GM20000 (cell line): ENCODE measurements at regions not wholly inside any gene's neighbourhood (a gene's known extent, or its start where the extent isn't known, plus 50 kb on each side); places are given as distances from the start of the nearest gene placed in this dataset.

ENCODE experiments used
- DNase-seq: peaks from one replicate; pipeline ENCODE4 v3.0.0; 2012; ENCODE audit warnings: low spot score
- TF ChIP-seq, protein P1 (sequence below): IDR thresholded peaks from 2 replicates; pipeline ENCODE4 v1.5.1; 2012; ENCODE audit warnings: mild to moderate bottlenecking, control low read depth; ENCODE audit errors: extremely low read depth, missing control alignments

DNA sequence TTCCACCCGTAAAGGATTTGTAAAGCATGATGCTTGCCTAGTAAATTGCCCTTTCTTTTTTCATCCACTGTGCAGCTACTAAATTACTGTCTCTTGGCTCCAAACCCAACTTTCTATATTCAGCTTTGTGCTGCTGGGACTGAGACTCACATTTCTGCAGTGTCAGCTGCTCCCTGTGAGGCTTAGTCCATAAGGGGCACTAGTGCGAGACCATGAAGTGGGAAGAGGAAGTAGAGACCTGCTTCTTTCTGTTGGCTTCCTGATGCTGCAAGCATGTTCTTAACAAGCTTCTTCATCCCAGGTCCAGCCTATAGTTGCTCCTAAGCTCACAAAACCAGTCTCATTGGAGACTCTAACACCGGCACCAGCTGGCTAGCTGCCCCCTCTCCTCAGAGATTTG is 74.9 kb upstream of the HS3ST2 start:
- TF ChIP-seq, protein P1, sequence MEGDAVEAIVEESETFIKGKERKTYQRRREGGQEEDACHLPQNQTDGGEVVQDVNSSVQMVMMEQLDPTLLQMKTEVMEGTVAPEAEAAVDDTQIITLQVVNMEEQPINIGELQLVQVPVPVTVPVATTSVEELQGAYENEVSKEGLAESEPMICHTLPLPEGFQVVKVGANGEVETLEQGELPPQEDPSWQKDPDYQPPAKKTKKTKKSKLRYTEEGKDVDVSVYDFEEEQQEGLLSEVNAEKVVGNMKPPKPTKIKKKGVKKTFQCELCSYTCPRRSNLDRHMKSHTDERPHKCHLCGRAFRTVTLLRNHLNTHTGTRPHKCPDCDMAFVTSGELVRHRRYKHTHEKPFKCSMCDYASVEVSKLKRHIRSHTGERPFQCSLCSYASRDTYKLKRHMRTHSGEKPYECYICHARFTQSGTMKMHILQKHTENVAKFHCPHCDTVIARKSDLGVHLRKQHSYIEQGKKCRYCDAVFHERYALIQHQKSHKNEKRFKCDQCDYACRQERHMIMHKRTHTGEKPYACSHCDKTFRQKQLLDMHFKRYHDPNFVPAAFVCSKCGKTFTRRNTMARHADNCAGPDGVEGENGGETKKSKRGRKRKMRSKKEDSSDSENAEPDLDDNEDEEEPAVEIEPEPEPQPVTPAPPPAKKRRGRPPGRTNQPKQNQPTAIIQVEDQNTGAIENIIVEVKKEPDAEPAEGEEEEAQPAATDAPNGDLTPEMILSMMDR = no peak
- no peak for DNase-seq

DNA sequence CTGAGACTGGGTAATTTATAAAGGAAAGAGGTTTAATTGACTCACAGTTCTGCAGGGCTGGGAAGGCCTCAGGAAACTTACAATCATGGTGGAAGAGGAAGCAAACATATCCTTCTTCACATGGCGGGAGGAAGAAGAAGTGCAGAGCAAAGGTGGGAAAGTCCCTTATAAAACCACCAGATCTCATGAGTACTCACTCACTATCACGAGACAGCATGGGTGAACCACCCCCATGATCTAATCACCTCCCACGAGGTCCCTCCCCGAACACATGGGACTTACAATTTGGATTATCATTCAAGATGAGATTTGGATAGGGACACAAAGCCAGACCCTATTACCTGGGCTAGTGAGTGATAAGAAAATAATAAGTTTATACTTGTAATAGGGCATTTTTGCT is 70.6 kb upstream of the HS3ST2 start:
- DNase-seq = no peak
- TF ChIP-seq, protein P1 = no peak

DNA sequence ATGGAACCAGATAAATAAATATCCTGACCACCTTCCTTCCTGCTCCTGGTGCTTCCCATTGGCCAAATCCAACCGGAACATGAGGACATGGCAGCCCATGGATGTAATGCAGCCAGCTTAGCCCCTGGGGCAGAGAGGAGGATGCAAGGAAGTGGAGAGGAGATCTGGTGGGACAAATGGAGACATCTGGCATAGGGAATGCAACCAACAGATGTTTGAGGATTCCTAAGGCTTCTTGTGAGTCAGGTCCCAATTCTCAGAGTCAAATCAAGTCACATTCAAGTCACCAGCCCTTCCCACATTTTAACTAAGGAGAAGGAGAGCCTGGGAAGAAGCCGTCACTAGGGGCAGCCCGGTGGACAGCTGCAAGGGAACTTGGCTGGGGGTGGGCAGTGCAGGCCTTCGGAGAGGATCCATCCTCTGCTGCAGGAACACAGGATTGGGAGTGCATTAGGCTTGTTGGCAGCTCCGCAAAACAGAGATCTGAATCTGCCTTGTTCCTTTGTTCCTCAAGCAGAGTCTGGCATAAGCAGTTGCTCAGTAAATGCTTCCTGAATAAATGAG is 62.8 kb upstream of the HS3ST2 start:
- no peak for DNase-seq
- TF ChIP-seq, protein P1 = no peak

DNA sequence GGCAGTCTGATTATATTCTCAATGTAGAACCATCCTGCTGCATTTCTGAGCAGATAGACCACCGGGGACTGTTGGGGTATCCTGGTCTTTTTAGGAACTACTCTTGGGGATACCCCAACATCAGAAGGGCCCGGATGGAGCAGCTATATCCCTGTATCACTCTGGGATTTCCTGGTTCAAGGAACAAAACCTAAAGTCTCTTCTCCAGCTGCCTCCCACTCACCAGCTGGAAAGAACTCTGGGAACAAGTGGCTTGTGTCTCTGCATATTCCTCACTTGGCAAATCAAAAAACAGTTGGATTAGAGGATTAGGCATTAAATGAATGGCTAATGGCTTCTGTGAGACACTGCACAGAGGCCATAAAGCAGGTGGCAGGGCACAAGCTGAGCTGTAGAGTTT is 62.3 kb upstream of the HS3ST2 start:
- no peak for DNase-seq
- TF ChIP-seq, protein P1 = no peak

DNA sequence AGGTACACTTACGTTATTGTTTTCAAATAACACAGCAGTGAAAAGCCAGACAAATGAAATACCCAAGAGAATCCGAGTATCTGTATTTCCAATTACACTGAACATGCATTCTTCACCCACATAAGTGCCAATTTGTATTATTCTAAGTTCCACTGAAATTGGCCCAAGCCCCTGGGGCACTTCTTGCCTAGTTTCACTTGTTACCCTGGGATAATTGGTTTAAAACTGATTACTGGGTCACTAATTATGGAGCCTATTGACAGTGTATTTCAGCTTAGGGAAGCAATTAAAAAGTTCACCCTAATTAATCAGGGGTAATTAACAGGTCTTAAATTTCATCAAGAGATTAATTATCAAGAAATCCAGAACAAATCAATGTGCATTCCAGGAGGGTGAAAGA is 60.5 kb upstream of the HS3ST2 start:
- TF ChIP-seq, protein P1 = no peak
- no peak for DNase-seq

DNA sequence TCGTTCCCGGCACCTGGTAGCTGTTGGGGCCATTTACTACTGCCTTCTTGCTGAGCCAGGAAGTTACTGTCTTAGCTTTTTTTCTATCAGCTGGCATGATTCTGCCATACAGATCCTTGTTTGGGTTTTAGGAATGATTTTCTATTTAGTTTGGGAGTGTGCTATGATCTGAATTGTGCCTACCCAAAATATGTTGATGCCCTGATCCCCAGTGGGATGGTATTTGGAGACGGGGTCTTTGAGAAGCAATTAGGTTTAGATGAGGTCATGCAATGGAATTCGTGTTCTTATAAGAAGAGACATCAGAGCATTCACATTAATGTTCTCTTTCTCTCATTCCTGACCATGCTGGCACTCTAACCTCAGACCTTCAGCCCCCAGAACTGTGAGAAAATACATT is 59.4 kb upstream of the HS3ST2 start:
- no peak for DNase-seq
- TF ChIP-seq, protein P1 = no peak

DNA sequence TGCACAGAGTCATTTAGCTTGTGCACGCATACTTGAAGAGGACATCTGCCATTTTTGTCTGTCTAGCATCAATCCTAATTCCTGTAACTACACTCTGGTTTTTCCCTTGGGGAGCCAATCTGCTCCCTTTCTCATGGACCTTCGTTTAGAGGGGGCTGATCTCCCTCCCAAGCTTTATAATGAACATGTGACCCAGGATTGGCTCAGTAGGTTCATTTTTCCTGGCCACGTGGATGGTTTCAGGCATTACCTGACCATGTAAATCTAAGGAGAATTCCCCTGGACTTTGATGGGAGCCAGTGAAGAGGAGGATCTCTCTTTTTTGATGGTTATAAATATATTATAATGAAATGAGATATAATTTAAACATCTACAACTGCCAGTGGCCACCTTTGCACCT is 56.8 kb upstream of the HS3ST2 start:
- no peak for DNase-seq
- TF ChIP-seq, protein P1 = no peak
